ENCODE measurements at regions not wholly inside any gene's neighbourhood (a gene's known extent, or its start where the extent isn't known, plus 50 kb on each side); places are given as distances from the start of the nearest gene placed in this dataset.

- Histone ChIP-seq H3K9ac (no peak overlapping the region), H3K27ac (no peak overlapping the region), H3K4me3 (no peak overlapping the region), H3K79me2 (ENCODE audit: low read depth) (no peaks in the 10 kb centered on the region), H3K4me1 (no peaks in the 10 kb centered on the region), H3K36me3 (no peaks in the 10 kb centered on the region), H3K9me3 (ENCODE audit: low read depth) (no peaks in the 10 kb centered on the region), H2AFZ (replicated peaks) (no peak overlapping the region), H3K4me2 (no peak overlapping the region), H3F3A (ENCODE audit: low read depth) (no peaks in the 10 kb centered on the region), H3K27me3 (no peaks in the 10 kb centered on the region), H4K20me1 (ENCODE audit: low read depth) (no peaks in the 10 kb centered on the region)
- Mint-ChIP-seq H3K27ac (no peak overlapping the region), H3K27me3 (ENCODE audit: insufficient read depth, low read depth) (peaks cover 3% of the 10 kb centered on the region), H3K9me3 (peaks cover 2% of the 10 kb centered on the region), H3K4me1 (peaks cover 9% of the 10 kb centered on the region), H3K4me3 (no peak overlapping the region), H3K36me3 (no peaks in the 10 kb centered on the region)
- no peak for TF ChIP-seq CTCF (IDR thresholded peaks at IDR 0.05)
- no peak for TF ChIP-seq EZH2 (IDR thresholded peaks at IDR 0.05)
- no peak for TF ChIP-seq EZH2phosphoT487 (IDR thresholded peaks at IDR 0.05)
- DNase-seq (ENCODE audit: low spot score): no peak
Measured at GRCh38 chr14:76696791-76697190, 64.5 kb upstream of the VASH1 start.

- no peak overlapping the region for H3K4me3 ChIP-seq
- peaks cover 2% of the 10 kb centered on the region for H3K9me3 Mint-ChIP-seq
Measured at GRCh38 chr14:76697246-76697905, 63.9 kb upstream of the VASH1 start.

GRCh38 chr14:76698191-76698590 is 63.1 kb upstream of the VASH1 start:
- H3K79me2 ChIP-seq (ENCODE audit: low read depth): no peaks in the 10 kb centered on the region
- H3K4me3 ChIP-seq: no peak overlapping the region
- peaks cover 6% of the 10 kb centered on the region for H3K4me1 Mint-ChIP-seq
- no peak overlapping the region for H3K4me2 ChIP-seq
- no peak overlapping the region for H3K27ac Mint-ChIP-seq
- TF ChIP-seq CTCF (IDR thresholded peaks at IDR 0.05) (no peak), EZH2 (IDR thresholded peaks at IDR 0.05) (no peak), EZH2phosphoT487 (IDR thresholded peaks at IDR 0.05) (no peak)
- no peaks in the 10 kb centered on the region for H3K36me3 Mint-ChIP-seq
- H3K27me3 Mint-ChIP-seq (ENCODE audit: insufficient read depth, low read depth): peaks cover 3% of the 10 kb centered on the region
- H3K9ac ChIP-seq: no peak overlapping the region
- no peaks in the 10 kb centered on the region for H3K36me3 ChIP-seq
- no peaks in the 10 kb centered on the region for H4K20me1 ChIP-seq (ENCODE audit: low read depth)
- H3K4me3 Mint-ChIP-seq: no peak overlapping the region
- no peak for DNase-seq (ENCODE audit: low spot score)
- H3K27me3 ChIP-seq: no peaks in the 10 kb centered on the region
- no peaks in the 10 kb centered on the region for H3F3A ChIP-seq (ENCODE audit: low read depth)
- H3K9me3 ChIP-seq (ENCODE audit: low read depth): no peaks in the 10 kb centered on the region
- H3K9me3 Mint-ChIP-seq: peaks cover 2% of the 10 kb centered on the region
- no peak overlapping the region for H2AFZ ChIP-seq (replicated peaks)
- no peaks in the 10 kb centered on the region for H3K4me1 ChIP-seq
- no peak overlapping the region for H3K27ac ChIP-seq

More at GRCh38 chr14:76697246-76697905, 63.9 kb upstream of the VASH1 start:
- Mint-ChIP-seq H3K36me3 (no peaks in the 10 kb centered on the region), H3K27ac (no peak overlapping the region), H3K4me3 (no peak overlapping the region), H3K27me3 (ENCODE audit: insufficient read depth, low read depth) (peaks cover 3% of the 10 kb centered on the region), H3K4me1 (peaks cover 9% of the 10 kb centered on the region)
- Histone ChIP-seq H3K36me3 (no peaks in the 10 kb centered on the region), H3K27ac (no peak overlapping the region), H3K4me2 (no peak overlapping the region), H3K9me3 (ENCODE audit: low read depth) (no peaks in the 10 kb centered on the region), H3K9ac (no peak overlapping the region), H3K4me1 (no peaks in the 10 kb centered on the region), H3F3A (ENCODE audit: low read depth) (no peaks in the 10 kb centered on the region), H3K79me2 (ENCODE audit: low read depth) (no peaks in the 10 kb centered on the region), H4K20me1 (ENCODE audit: low read depth) (no peaks in the 10 kb centered on the region), H3K27me3 (no peaks in the 10 kb centered on the region), H2AFZ (replicated peaks) (no peak overlapping the region)
- no peak for DNase-seq (ENCODE audit: low spot score)
- TF ChIP-seq CTCF (IDR thresholded peaks at IDR 0.05) (no peak), EZH2phosphoT487 (IDR thresholded peaks at IDR 0.05) (no peak), EZH2 (IDR thresholded peaks at IDR 0.05) (no peak)
